22Rv1 (cell line): ENCODE measurements at regions not wholly inside any gene's neighbourhood (a gene's known extent, or its start where the extent isn't known, plus 50 kb on each side); places are given as distances from the start of the nearest gene placed in this dataset.

Source experiments
- CTCF ChIP-seq: fragments of 450-650 bp; IDR thresholded peaks from 2 replicates; pipeline ENCODE4 v1.5.1; 2017; ENCODE audit warnings: mild to moderate bottlenecking
- ZFX ChIP-seq: fragments of 450-650 bp; IDR thresholded peaks from 2 replicates; pipeline ENCODE4 v1.6.1; 2017; ENCODE audit warnings: antibody characterized with exemption, borderline replicate concordance

- TF ChIP-seq CTCF (no peak), ZFX (no peak)
These were observed 97.4 kb upstream of the THY1 start for GRCh38 chr11:119520400-119520799.
